GM12878 (cell line): ENCODE measurements at regions not wholly inside any gene's neighbourhood (a gene's known extent, or its start where the extent isn't known, plus 50 kb on each side); places are given as distances from the start of the nearest gene placed in this dataset.

Experiments
- ATAC-seq: fragments of 200-7000 bp; cut with Tn5 transposase; 3 replicates; pipeline ENCODE4 v1.9.1; 2020; ENCODE audit warnings: mild to moderate bottlenecking, moderate library complexity
- BruUV-seq: library from RNA; stranded (reverse); fragments of 400-500 nt; replicated peaks from 2 replicates; lab custom pipeline; 2021; lab: Mats Ljungman, UMichigan
- CTCF ChIA-PET: fragments of 300-600 bp; sonication (Branson Sonifier 250); formaldehyde crosslinking; extraction: SDS; loops from one replicate; lab custom pipeline; 2021; ENCODE audit warnings: inconsistent platforms; lab: Yijun Ruan, JAX
- POLR2A ChIA-PET: fragments of 350-600 bp; formaldehyde crosslinking; extraction: SDS; loops from one replicate; lab custom pipeline; 2021; ENCODE audit warnings: inconsistent platforms; lab: Charles Lee
- RAD21 ChIA-PET: fragments of 300-600 bp; sonication (Branson Sonifier 250); formaldehyde crosslinking; loops from one replicate; lab custom pipeline; 2023; ENCODE audit warnings: antibody characterized with exemption; ENCODE audit not compliant: unreplicated experiment; lab: Charles Lee
- SMC1A ChIA-PET: fragments of 300-600 bp; sonication (Branson Sonifier 250); formaldehyde crosslinking; loops from one replicate; lab custom pipeline; 2023; ENCODE audit not compliant: unreplicated experiment, uncharacterized antibody; lab: Charles Lee
- DNase-seq: peaks from one replicate; pipeline ENCODE4 v3.0.0-alpha.2; 2011; ENCODE audit warnings: low read depth, low spot score
- FAIRE-seq: peaks from 3 replicates; lab custom pipeline; 2011; peaks lifted over from hg19 to GRCh38; lab: Jason Lieb, UNC
- H2AFZ ChIP-seq: 2 replicates; pipeline ENCODE4 v1.6.0; 2011; ENCODE audit warnings: low read depth, low read length, control low read depth; ENCODE audit not compliant: control insufficient read depth
- H3K27ac ChIP-seq: 2 replicates; pipeline ENCODE4 v1.5.1; 2011; ENCODE audit warnings: control low read depth; ENCODE audit not compliant: control insufficient read depth, insufficient read depth
- H3K27me3 ChIP-seq, 2 experiments: replicated peaks in 1 of 2; 2 replicates each; pipeline versions ENCODE4 v1.6.0 to v1.6.1; 2011; ENCODE audit warnings: low read length in 1 of 2; ENCODE audit not compliant: control insufficient read depth in 2 of 2, insufficient read depth in 2 of 2
- H3K36me3 ChIP-seq, 2 experiments: 2 replicates each; pipeline ENCODE4 v1.5.1; 2011; ENCODE audit warnings: low read length in 1 of 2; ENCODE audit not compliant: control insufficient read depth in 2 of 2, insufficient read depth in 2 of 2
- H3K4me1 ChIP-seq: 2 replicates; pipeline ENCODE4 v1.6.1; 2011; ENCODE audit warnings: mild to moderate bottlenecking, low read length, moderate library complexity, mixed read lengths; ENCODE audit not compliant: control insufficient read depth, insufficient read depth
- H3K4me2 ChIP-seq: 2 replicates; pipeline ENCODE4 v1.6.0; 2011; ENCODE audit warnings: control low read depth; ENCODE audit not compliant: control insufficient read depth, insufficient read depth
- H3K4me3 ChIP-seq: fragments of 200-600 bp; sonication (generic); 2 replicates; pipeline ENCODE4 v1.5.1; 2016
- H3K79me2 ChIP-seq: 2 replicates; pipeline ENCODE4 v1.6.0; 2011; ENCODE audit warnings: low read length; ENCODE audit not compliant: control insufficient read depth, insufficient read depth
- H3K9ac ChIP-seq: 2 replicates; pipeline ENCODE4 v1.8.0; 2011; ENCODE audit warnings: low read length, control low read depth, mixed read lengths; ENCODE audit not compliant: control insufficient read depth, insufficient read depth
- H3K9me3 ChIP-seq: replicated peaks from 3 replicates; pipeline ENCODE4 v1.5.1; 2011; ENCODE audit warnings: mild to moderate bottlenecking, low read length; ENCODE audit not compliant: control insufficient read depth, insufficient read depth
- H4K20me1 ChIP-seq: 2 replicates; pipeline ENCODE4 v1.6.0; 2011; ENCODE audit not compliant: control insufficient read depth, insufficient read depth
- ASH2L ChIP-seq: fragments of 300-600, 200-600 bp; sonication (generic); IDR thresholded peaks from 2 replicates; pipeline ENCODE4 v1.6.1; 2017; ENCODE audit warnings: low read depth, mild to moderate bottlenecking, borderline replicate concordance
- BMI1 ChIP-seq: fragments of 450-650 bp; IDR thresholded peaks from 2 replicates; pipeline ENCODE4 v1.6.1; 2016; ENCODE audit warnings: mild to moderate bottlenecking, moderate library complexity, borderline replicate concordance
- BRCA1 ChIP-seq: IDR thresholded peaks from 2 replicates; pipeline ENCODE4 v1.6.1; 2011; ENCODE audit warnings: low read depth, low read length, improper control_type of control experiment
- DPF2 ChIP-seq: fragments of 450-650 bp; IDR thresholded peaks from 2 replicates; pipeline ENCODE4 v1.6.1; 2017; ENCODE audit warnings: mild to moderate bottlenecking
- EED ChIP-seq: sonication (generic); IDR thresholded peaks from 2 replicates; pipeline ENCODE4 v1.6.1; 2016; ENCODE audit warnings: antibody characterized with exemption, low read depth
- ESRRA ChIP-seq: IDR thresholded peaks from 2 replicates; pipeline ENCODE4 v1.6.1; 2012; ENCODE audit warnings: mild to moderate bottlenecking, low read length, improper control_type of control experiment
- HDAC2 ChIP-seq: fragments of 200-600 bp; sonication (generic); IDR thresholded peaks from 2 replicates; pipeline ENCODE4 v1.6.1; 2017
- IKZF2 ChIP-seq, 2 experiments: fragments of 450-650 bp; IDR thresholded peaks; 2 replicates each; pipeline ENCODE4 v1.6.1; 2017; ENCODE audit warnings: mild to moderate bottlenecking in 2 of 2, moderate library complexity in 2 of 2
- MTA2 ChIP-seq: fragments of 450-650 bp; IDR thresholded peaks from 2 replicates; pipeline ENCODE4 v1.6.1; 2016; ENCODE audit warnings: low read depth, mild to moderate bottlenecking, moderate library complexity
- NFYB ChIP-seq: IDR thresholded peaks from 2 replicates; pipeline ENCODE4 v1.6.1; 2011; ENCODE audit warnings: low read depth, mild to moderate bottlenecking, low read length, improper control_type of control experiment, moderate library complexity; ENCODE audit not compliant: insufficient read depth
- RAD21 ChIP-seq: IDR thresholded peaks from 2 replicates; pipeline ENCODE4 v1.6.1; 2011; ENCODE audit warnings: mild to moderate bottlenecking, low read depth, low read length, moderate library complexity; ENCODE audit not compliant: insufficient read depth
- STAT1 ChIP-seq: fragments of 450-650 bp; conservative IDR thresholded peaks from 2 replicates; pipeline ENCODE4 v1.6.1; 2014; ENCODE audit warnings: antibody characterized with exemption, mild to moderate bottlenecking
- STAT3 ChIP-seq: IDR thresholded peaks from 2 replicates; pipeline ENCODE4 v1.6.1; 2011; ENCODE audit warnings: low read depth, low read length, improper control_type of control experiment
- WGBS: methylation state at CpG from one replicate; pipeline ENCODE4 v1.1.6; 2016; ENCODE audit warnings: low lambda C conversion rate; ENCODE audit not compliant: insufficient replicate concordance, insufficient coverage; ENCODE audit errors: missing lambda C conversion rate; 5-methylcytosine and 5-hydroxymethylcytosine counted together
- in situ Hi-C: fragments of 300-500 bp; cut with MboI; formaldehyde crosslinking; loops from 9 replicates; pipeline ENCODE4 v1.14.3; 2018; ENCODE audit warnings: mixed read lengths
- intact Hi-C: fragments of 100-400 bp; cut with micrococcal nuclease; formaldehyde crosslinking; loops from one replicate; pipeline ENCODE4 v1.14.2; 2022; ENCODE audit not compliant: unreplicated experiment
- TF ChIP-seq, protein P1 (sequence below): fragments of 450-650 bp; conservative IDR thresholded peaks from 2 replicates; pipeline ENCODE4 v1.6.1; 2017; ENCODE audit warnings: mild to moderate bottlenecking, moderate library complexity
- TF ChIP-seq, protein P2 (sequence below): fragments of 450-650 bp; formaldehyde crosslinking; IDR thresholded peaks from 2 replicates; pipeline ENCODE4 v1.4.0; 2022; ENCODE audit warnings: mild to moderate bottlenecking, moderate library complexity

DNA sequence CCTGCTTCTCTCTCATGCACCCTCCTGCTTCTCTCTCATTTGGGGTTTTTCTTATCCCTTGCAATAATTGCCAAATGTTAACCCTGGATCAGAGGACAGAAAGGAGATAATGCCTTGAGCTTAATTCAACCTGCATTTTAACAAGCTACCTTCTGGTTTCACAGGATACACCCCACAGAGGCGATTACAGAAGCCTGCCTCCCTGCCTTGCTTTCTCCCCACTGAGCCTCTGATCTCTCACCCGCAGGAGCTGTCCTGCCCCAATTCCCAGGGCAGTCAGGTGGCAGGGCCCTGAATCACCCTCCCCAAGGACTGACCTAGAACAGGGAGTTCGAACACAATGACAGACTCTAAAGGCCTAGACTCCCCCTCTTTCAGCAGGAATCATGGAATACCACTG lies 959.5 kb downstream of the GRID1 start:
- Histone ChIP-seq H3K36me3 (no peaks in the 10 kb centered on the region), H3K4me3 (no peak overlapping the region), H3K27ac (no peak overlapping the region), H3K9ac (no peak overlapping the region), H4K20me1 (no peaks in the 10 kb centered on the region), H3K4me1 (no peaks in the 10 kb centered on the region), H3K27me3 (no peaks in the 10 kb centered on the region), H3K79me2 (no peaks in the 10 kb centered on the region), H3K9me3 (no peaks in the 10 kb centered on the region)
- SMC1A ChIA-PET = no interaction called here
- DNase-seq (no peak), FAIRE-seq (no peak), ATAC-seq (no peak)
- CTCF ChIA-PET = no interaction called here
- POLR2A ChIA-PET = no interaction called here
- RAD21 ChIA-PET = no interaction called here
- intact Hi-C loops (no loop called here), in situ Hi-C loops (no loop called here)
- WGBS = 9% methylated on average over 3 of the region's 3 CpGs
- no TSS peak for BruUV-seq
- TF ChIP-seq DPF2 (no peak), HDAC2 (no peak), MTA2 (no peak), IKZF2 (IDR thresholded peaks at IDR 0.05) (no peak), STAT1 (no peak), BRCA1 (no peak), EED (no peak), RAD21 (no peak), BMI1 (no peak), ASH2L (no peak), ESRRA (no peak), NFYB (no peak), STAT3 (no peak)
- TF ChIP-seq, protein P1, sequence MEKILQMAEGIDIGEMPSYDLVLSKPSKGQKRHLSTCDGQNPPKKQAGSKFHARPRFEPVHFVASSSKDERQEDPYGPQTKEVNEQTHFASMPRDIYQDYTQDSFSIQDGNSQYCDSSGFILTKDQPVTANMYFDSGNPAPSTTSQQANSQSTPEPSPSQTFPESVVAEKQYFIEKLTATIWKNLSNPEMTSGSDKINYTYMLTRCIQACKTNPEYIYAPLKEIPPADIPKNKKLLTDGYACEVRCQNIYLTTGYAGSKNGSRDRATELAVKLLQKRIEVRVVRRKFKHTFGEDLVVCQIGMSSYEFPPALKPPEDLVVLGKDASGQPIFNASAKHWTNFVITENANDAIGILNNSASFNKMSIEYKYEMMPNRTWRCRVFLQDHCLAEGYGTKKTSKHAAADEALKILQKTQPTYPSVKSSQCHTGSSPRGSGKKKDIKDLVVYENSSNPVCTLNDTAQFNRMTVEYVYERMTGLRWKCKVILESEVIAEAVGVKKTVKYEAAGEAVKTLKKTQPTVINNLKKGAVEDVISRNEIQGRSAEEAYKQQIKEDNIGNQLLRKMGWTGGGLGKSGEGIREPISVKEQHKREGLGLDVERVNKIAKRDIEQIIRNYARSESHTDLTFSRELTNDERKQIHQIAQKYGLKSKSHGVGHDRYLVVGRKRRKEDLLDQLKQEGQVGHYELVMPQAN = no peak
- TF ChIP-seq, protein P2, sequence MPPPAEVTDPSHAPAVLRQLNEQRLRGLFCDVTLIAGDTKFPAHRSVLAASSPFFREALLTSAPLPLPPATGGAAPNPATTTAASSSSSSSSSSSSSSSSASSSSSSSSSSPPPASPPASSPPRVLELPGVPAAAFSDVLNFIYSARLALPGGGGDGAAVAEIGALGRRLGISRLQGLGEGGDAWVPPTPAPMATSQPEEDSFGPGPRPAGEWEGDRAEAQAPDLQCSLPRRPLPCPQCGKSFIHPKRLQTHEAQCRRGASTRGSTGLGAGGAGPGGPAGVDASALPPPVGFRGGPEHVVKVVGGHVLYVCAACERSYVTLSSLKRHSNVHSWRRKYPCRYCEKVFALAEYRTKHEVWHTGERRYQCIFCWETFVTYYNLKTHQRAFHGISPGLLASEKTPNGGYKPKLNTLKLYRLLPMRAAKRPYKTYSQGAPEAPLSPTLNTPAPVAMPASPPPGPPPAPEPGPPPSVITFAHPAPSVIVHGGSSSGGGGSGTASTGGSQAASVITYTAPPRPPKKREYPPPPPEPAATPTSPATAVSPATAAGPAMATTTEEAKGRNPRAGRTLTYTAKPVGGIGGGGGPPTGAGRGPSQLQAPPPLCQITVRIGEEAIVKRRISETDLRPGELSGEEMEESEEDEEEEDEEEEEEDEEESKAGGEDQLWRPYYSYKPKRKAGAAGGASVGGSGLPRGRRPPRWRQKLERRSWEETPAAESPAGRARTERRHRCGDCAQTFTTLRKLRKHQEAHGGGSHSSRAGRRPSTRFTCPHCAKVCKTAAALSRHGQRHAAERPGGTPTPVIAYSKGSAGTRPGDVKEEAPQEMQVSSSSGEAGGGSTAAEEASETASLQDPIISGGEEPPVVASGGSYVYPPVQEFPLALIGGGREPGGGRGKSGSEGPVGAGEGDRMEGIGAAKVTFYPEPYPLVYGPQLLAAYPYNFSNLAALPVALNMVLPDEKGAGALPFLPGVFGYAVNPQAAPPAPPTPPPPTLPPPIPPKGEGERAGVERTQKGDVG (CRISPR knock-in tag) = no peak
- TF ChIP-seq, all 136 proteins: peak for 0
- Histone ChIP-seq H3K4me2 (no peak overlapping the region), H2AFZ (no peak overlapping the region)
